ENCODE measurements at regions not wholly inside any gene's neighbourhood (a gene's known extent, or its start where the extent isn't known, plus 50 kb on each side); places are given as distances from the start of the nearest gene placed in this dataset.

- TF ChIP-seq YY1 (IDR thresholded peaks at IDR 0.05; ENCODE audit: low read depth) = no peak
- no peak for TF ChIP-seq RXRA (IDR thresholded peaks at IDR 0.05; ENCODE audit: borderline replicate concordance, low read depth)
- TF ChIP-seq RCOR1 (IDR thresholded peaks at IDR 0.05; ENCODE audit: low read length) = no peak
- no peak for TF ChIP-seq USF2 (IDR thresholded peaks at IDR 0.05; ENCODE audit: borderline replicate concordance, low read depth, low read length)
- TF ChIP-seq, protein P1, sequence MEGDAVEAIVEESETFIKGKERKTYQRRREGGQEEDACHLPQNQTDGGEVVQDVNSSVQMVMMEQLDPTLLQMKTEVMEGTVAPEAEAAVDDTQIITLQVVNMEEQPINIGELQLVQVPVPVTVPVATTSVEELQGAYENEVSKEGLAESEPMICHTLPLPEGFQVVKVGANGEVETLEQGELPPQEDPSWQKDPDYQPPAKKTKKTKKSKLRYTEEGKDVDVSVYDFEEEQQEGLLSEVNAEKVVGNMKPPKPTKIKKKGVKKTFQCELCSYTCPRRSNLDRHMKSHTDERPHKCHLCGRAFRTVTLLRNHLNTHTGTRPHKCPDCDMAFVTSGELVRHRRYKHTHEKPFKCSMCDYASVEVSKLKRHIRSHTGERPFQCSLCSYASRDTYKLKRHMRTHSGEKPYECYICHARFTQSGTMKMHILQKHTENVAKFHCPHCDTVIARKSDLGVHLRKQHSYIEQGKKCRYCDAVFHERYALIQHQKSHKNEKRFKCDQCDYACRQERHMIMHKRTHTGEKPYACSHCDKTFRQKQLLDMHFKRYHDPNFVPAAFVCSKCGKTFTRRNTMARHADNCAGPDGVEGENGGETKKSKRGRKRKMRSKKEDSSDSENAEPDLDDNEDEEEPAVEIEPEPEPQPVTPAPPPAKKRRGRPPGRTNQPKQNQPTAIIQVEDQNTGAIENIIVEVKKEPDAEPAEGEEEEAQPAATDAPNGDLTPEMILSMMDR (IDR thresholded peaks at IDR 0.05) = no peak
- TF ChIP-seq, protein P2, sequence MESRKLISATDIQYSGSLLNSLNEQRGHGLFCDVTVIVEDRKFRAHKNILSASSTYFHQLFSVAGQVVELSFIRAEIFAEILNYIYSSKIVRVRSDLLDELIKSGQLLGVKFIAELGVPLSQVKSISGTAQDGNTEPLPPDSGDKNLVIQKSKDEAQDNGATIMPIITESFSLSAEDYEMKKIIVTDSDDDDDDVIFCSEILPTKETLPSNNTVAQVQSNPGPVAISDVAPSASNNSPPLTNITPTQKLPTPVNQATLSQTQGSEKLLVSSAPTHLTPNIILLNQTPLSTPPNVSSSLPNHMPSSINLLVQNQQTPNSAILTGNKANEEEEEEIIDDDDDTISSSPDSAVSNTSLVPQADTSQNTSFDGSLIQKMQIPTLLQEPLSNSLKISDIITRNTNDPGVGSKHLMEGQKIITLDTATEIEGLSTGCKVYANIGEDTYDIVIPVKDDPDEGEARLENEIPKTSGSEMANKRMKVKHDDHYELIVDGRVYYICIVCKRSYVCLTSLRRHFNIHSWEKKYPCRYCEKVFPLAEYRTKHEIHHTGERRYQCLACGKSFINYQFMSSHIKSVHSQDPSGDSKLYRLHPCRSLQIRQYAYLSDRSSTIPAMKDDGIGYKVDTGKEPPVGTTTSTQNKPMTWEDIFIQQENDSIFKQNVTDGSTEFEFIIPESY (IDR thresholded peaks at IDR 0.05; ENCODE audit: borderline replicate concordance, low read depth) = no peak
Observed at GRCh38 chr2:106032676-106033075, 161.4 kb downstream of the UXS1 start.
